Small intestine (tissue), 7 donors: ENCODE measurements at regions not wholly inside any gene's neighbourhood (a gene's known extent, or its start where the extent isn't known, plus 50 kb on each side); places are given as distances from the start of the nearest gene placed in this dataset.
"Not testable (repeated sequence)": the region's sequence is repeated elsewhere in the genome, so short reads cannot be mapped to it uniquely, and the experiment has no call there.

ENCODE experiments used
- DNase-seq, 2 donors: peaks; one replicate each; pipeline versions ENCODE4 v3.0.0 to v3.0.0-alpha.2; 2013
- FAIRE-seq: peaks from 2 replicates; lab custom pipeline; 2012; peaks lifted over from hg19 to GRCh38; lab: Jason Lieb, UNC
- H3K27ac ChIP-seq, 3 donors: one replicate each; pipeline ENCODE4 v1.5.1; 2013; ENCODE audit warnings: low read length in 2 of 3, mild to moderate bottlenecking in 2 of 3, control low read depth in 1 of 3, inconsistent platforms in 1 of 3, low read depth in 1 of 3, moderate library complexity in 1 of 3
- H3K27me3 ChIP-seq, 3 donors: one replicate each; pipeline ENCODE4 v1.6.1; 2013; ENCODE audit warnings: low read length in 3 of 3, inconsistent platforms in 1 of 3; ENCODE audit not compliant: control insufficient read depth in 3 of 3, insufficient read depth in 3 of 3
- H3K36me3 ChIP-seq, 3 donors: one replicate each; pipeline ENCODE4 v1.6.1; 2013; ENCODE audit warnings: low read length in 3 of 3, inconsistent platforms in 1 of 3, low read depth in 1 of 3, mild to moderate bottlenecking in 1 of 3, moderate library complexity in 1 of 3; ENCODE audit not compliant: control insufficient read depth in 3 of 3, insufficient read depth in 2 of 3
- H3K4me1 ChIP-seq, 3 donors: one replicate each; pipeline ENCODE4 v1.6.1; 2013; ENCODE audit warnings: low read length in 2 of 3, inconsistent platforms in 1 of 3, low read depth in 1 of 3, mild to moderate bottlenecking in 1 of 3, moderate library complexity in 1 of 3; ENCODE audit not compliant: control insufficient read depth in 3 of 3, insufficient read depth in 2 of 3
- H3K4me3 ChIP-seq, 3 donors: one replicate each; pipeline ENCODE4 v1.5.1; 2013; ENCODE audit warnings: low read length in 3 of 3, control low read depth in 1 of 3, inconsistent platforms in 1 of 3, low read depth in 1 of 3, mild to moderate bottlenecking in 1 of 3, moderate library complexity in 1 of 3
- H3K9me3 ChIP-seq, 2 donors: one replicate each; pipeline ENCODE4 v1.6.1; 2013; ENCODE audit warnings: low read depth in 1 of 2, low read length in 1 of 2; ENCODE audit not compliant: control insufficient read depth in 2 of 2, insufficient read depth in 1 of 2
- WGBS, 3 donors: extraction: QIAGEN DNeasy Blood & Tissue Kit; methylation state at CpG; one replicate each; pipeline ENCODE4 v1.1.7; 2013; 5-methylcytosine and 5-hydroxymethylcytosine counted together
- donor health status: healthy with polysubstance abuse.
- donor health status: control.
- donor health status: control.
- donor health status: Bipolar disorder and iron deficiency.
- donor health status: healthy.

GRCh38 chr1:82059959-82060358 lies 259.2 kb downstream of the ADGRL2 start:
- no peak for DNase-seq
- H3K4me3 ChIP-seq, result no peak overlapping the region
- no peak overlapping the region for H3K27ac ChIP-seq
- H3K9me3 ChIP-seq, result no peaks in the 10 kb centered on the region
- no peaks in the 10 kb centered on the region for H3K36me3 ChIP-seq
- WGBS, 3 donors, result 40 to 46% (median 41%) methylated on average over 3 of the region's 3 CpGs
- no peak for FAIRE-seq
- H3K27me3 ChIP-seq, result peaks cover 0 to 5% (median 0%) of the 10 kb centered on the region in 3 donors
- no peaks in the 10 kb centered on the region for H3K4me1 ChIP-seq

- H3K4me1 ChIP-seq, result no peaks in the 10 kb centered on the region
- peaks cover 0 to 5% (median 0%) of the 10 kb centered on the region in 3 donors for H3K27me3 ChIP-seq
- H3K27ac ChIP-seq, result no peak overlapping the region
- 74 to 87% (median 81%) methylated on average over 4 of the region's 4 CpGs for WGBS, 3 donors
- H3K4me3 ChIP-seq, result no peak overlapping the region
- H3K36me3 ChIP-seq, result no peaks in the 10 kb centered on the region
- no peaks in the 10 kb centered on the region for H3K9me3 ChIP-seq
- FAIRE-seq, result no peak
- no peak for DNase-seq
These were observed 256.3 kb downstream of the ADGRL2 start for GRCh38 chr1:82057011-82057410.

- not testable (repeated sequence) for H3K27me3 ChIP-seq, H3K9me3 ChIP-seq, DNase-seq, FAIRE-seq, H3K4me1 ChIP-seq, H3K36me3 ChIP-seq, H3K4me3 ChIP-seq, H3K27ac ChIP-seq
- WGBS, 3 donors, result 84 to 91% (median 90%) methylated on average over 4 of the region's 4 CpGs
These were observed 254.6 kb downstream of the ADGRL2 start for GRCh38 chr1:82055375-82055774.

GRCh38 chr1:82052563-82052962 lies 251.8 kb downstream of the ADGRL2 start:
- H3K27ac ChIP-seq, result no peak overlapping the region
- no peaks in the 10 kb centered on the region for H3K9me3 ChIP-seq
- no peak overlapping the region for H3K4me3 ChIP-seq
- H3K4me1 ChIP-seq, result no peaks in the 10 kb centered on the region
- DNase-seq (no peak), FAIRE-seq (no peak)
- H3K27me3 ChIP-seq, result peaks cover 0 to 2% (median 0%) of the 10 kb centered on the region in 3 donors
- no peaks in the 10 kb centered on the region for H3K36me3 ChIP-seq
- 84 to 86% (median 86%) methylated on average over 1 of the region's 1 CpG for WGBS, 3 donors

DNA sequence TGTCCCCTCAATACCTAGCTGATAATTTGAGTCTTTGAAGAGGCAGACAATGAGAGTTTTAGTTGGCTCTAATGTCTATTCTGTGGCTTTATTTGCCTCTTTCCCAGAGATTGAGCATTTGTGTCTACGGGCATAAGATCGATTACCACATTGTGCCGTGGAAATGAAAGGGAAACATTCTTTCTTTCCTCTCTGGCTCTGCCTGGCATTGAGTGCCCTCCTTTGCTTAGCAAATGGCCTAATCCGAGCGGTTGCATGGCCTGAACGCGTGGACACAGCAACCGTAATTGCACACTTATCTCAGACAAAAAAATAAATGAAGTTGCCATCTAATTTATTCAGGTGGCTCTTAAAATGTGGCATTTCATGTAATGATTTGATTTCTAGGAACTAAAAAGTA lies 247.9 kb downstream of the ADGRL2 start:
- Histone ChIP-seq H3K9me3 (no peaks in the 10 kb centered on the region), H3K27me3 (peaks cover 0 to 2% (median 0%) of the 10 kb centered on the region in 3 donors), H3K4me3 (no peak overlapping the region), H3K36me3 (no peaks in the 10 kb centered on the region), H3K27ac (no peak overlapping the region), H3K4me1 (no peaks in the 10 kb centered on the region)
- FAIRE-seq (no peak), DNase-seq (no peak)
- WGBS, 3 donors, result 91 to 93% (median 93%) methylated on average over 8 of the region's 8 CpGs

DNA sequence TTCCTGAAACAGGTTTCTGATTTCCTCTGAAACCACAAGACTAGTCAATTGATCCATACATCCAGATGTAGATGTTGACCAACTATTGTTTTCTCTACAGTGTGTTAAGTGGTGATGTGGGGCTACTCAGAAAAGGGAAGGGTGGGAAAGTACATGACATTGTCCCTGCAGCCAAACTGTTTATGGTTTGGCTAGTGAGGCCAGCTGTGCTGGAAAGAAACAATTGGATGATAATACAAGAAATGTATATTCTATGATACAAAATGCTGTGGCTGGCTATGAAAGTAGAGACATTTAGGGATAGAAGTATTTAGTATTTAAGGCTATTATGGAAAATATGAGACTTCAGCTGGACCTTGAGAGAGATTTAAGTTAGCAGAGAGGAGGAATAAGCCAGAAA lies 244.5 kb downstream of the ADGRL2 start:
- no peak for FAIRE-seq

DNA sequence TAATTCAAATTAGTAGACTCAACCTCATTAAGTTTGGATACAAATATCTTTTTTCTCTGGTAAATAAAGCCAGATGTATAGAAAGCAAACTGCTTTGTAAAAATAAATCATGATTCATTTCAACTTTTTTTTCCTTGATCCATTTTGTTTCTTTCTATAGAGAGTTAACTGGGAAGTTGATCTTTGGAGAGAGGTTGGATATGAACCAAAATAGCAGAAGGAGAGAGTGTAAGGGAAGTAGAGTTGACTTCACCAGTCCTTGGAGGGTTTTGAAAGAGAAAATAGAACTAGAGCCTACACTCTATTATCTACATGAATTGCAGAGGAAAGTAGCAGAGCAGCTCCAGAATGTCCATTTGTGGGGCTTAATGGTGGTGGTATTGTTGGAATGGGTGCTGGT lies 243.8 kb downstream of the ADGRL2 start:
- DNase-seq (no peak), FAIRE-seq (no peak)
- Histone ChIP-seq H3K4me1 (no peaks in the 10 kb centered on the region), H3K9me3 (no peaks in the 10 kb centered on the region), H3K4me3 (no peak overlapping the region), H3K36me3 (no peaks in the 10 kb centered on the region), H3K27me3 (peaks cover 0 to 5% (median 0%) of the 10 kb centered on the region in 3 donors), H3K27ac (no peak overlapping the region)

More for the DNA sequence above, 244.5 kb downstream of the ADGRL2 start:
- no peaks in the 10 kb centered on the region for H3K36me3 ChIP-seq
- no peak for DNase-seq
- H3K27ac ChIP-seq, result no peak overlapping the region
- no peaks in the 10 kb centered on the region for H3K4me1 ChIP-seq
- no peaks in the 10 kb centered on the region for H3K9me3 ChIP-seq
- no peak overlapping the region for H3K4me3 ChIP-seq
- peaks cover 0 to 5% (median 0%) of the 10 kb centered on the region in 3 donors for H3K27me3 ChIP-seq

- Histone ChIP-seq H3K4me3 (no peak overlapping the region), H3K36me3 (no peaks in the 10 kb centered on the region), H3K27me3 (peaks cover 0 to 5% (median 0%) of the 10 kb centered on the region in 3 donors), H3K27ac (no peak overlapping the region), H3K9me3 (no peaks in the 10 kb centered on the region), H3K4me1 (no peaks in the 10 kb centered on the region)
- FAIRE-seq (no peak), DNase-seq (no peak)
- 61 to 71% (median 62%) methylated on average over 3 of the region's 3 CpGs for WGBS, 3 donors
These were observed 243.4 kb downstream of the ADGRL2 start for GRCh38 chr1:82044111-82044510.

- 56 to 64% (median 60%) methylated on average over 4 of the region's 4 CpGs for WGBS, 3 donors
- DNase-seq (no peak), FAIRE-seq (no peak)
- H3K27me3 ChIP-seq, result peaks cover 0 to 5% (median 0%) of the 10 kb centered on the region in 3 donors
- no peaks in the 10 kb centered on the region for H3K4me1 ChIP-seq
- H3K9me3 ChIP-seq, result no peaks in the 10 kb centered on the region
- no peak overlapping the region for H3K27ac ChIP-seq
- H3K36me3 ChIP-seq, result no peaks in the 10 kb centered on the region
- no peak overlapping the region for H3K4me3 ChIP-seq
These were observed 241.7 kb downstream of the ADGRL2 start for GRCh38 chr1:82042306-82043060.
